ENCODE measurements at regions not wholly inside any gene's neighbourhood (a gene's known extent, or its start where the extent isn't known, plus 50 kb on each side); places are given as distances from the start of the nearest gene placed in this dataset.
"Not testable (repeated sequence)": the region's sequence is repeated elsewhere in the genome, so short reads cannot be mapped to it uniquely, and the experiment has no call there.

DNA sequence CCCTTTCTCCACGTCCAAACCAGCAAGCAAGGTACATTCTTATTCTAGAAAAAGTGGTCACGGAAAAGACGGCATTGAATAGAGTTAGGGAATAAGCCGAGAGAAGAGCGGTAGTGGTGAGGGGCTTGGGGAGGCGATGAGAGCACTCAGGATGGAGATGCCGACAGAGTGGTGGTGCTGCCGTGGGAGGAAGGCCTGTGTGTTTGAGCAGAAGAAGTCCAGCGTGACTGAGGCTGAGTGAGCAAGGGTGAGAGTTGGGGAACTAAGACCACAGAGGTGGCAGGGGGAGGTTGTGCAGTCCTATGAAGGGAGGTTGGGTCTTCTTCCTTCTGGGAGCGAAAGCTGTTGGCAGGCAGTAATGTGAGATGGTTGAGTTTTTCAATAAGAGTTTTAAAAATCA, 252.3 kb downstream of the ABCC12 start:
- no peak for DNase-seq

DNA sequence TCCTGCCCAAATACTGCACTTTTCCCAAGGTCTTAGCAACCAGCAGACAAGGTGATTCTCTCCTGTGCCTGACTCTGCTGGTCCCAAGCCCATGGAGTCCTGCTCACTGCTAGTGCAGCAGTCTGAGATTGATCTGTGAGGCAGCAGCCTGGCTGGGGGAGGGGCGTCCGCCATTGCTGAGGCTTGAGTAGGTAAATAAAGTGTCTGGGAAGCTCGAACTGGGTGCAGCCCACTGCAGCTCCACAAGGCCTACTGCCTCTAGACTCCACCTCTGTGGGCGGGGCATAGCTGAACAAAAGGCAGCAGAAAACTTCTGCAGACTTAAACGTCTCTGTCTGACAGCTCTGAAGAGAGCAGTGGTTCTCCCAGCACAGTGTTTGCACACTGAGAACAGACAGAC, 258.7 kb downstream of the ABCC12 start:
- DNase-seq = not testable (repeated sequence)

DNA sequence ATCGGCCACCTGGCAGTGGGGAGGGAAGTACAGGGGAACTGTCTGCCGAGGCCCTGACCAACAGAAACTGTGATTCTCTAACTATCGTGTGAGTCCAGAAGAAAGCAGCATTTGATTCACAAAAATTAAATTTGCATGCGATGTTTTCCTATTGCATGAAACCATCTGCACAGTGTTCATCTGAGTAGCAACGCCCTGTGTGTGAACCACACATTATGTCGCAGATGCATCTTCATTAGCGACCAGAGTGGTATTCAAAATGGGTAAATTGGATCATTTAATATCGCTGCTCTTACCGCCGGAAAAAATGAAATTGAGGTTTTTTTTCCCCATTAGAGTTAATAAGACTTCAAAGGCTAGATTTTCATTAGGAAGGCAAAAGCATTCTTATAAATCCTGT, 260.6 kb downstream of the ABCC12 start:
- DNase-seq = no peak

DNA sequence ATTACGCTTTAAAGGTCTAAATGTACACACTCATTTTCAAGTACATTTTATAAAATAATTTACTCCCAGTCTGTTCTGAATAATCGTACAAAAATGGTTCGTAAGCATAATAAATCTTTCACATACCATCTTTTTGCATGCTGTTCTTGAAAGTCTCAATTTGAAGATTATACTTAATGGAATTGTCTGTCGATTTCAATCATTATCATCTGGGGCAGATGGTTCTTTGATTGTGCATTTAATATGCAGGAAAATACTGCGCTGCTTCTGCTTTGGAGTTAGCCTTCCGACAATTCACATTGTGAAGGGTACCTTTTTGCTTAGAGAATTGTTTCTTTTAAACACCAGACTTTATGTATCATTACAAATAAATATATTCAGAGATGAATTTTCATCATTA, 262.8 kb downstream of the ABCC12 start:
- no peak for DNase-seq

DNA sequence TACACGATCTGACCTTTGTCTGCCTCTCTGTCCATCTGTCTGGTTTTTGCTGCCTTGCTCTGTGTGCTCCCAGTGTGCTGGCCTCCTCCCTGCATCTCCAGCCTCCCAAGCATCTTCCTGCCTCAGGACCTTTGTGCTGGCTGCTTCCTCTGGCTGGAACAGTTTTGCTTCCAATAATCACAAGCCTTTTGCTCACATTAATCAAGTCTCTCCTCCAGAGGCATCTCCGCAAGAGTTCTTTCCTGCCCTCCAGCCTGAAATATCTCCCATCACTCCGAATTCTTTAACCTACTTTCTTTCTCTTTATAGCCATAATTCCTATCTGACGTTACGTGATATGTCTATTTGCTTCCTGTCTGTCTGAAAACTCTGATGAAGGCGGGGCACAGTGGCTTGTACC, 267.1 kb downstream of the ABCC12 start:
- DNase-seq = no peak

DNA sequence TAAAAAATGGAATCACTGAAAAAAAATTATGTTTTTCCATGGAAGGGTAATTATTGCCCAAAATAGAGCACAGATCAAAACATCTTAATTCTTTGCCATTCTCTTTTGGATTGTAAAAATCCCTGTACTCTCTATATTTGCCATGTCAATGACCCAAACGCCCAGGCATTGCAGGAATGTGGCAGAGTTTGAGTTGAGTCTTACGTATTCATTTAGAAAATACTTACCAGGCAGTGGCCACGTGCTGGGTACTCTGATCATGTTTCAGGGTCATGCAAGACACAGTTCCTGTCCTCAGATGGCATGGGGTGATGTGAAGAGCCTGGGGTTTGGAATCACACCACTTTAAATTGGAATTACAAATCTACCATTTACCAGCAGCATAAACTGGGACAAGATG, 267.7 kb downstream of the ABCC12 start:
- DNase-seq = no peak

DNA sequence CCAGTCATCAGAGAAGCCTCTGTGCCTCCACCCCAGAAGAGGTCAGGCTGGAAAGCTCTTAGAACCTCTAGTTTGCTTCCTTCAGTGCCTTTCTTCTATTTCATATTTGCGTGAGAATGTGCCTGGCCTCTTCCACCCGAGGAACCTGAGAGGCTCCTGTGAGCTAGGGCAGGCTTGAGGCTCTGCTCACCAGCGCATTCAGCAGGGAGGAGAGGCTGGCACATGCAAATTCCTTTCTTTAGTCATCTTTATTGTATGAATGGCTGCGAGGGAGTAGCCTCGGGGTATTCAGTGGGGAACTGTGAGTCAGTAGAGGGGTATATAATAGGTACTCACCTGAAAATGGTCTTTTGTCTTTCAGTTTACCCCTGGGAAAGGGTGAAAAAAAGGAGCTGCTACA, 268.3 kb downstream of the ABCC12 start:
- DNase-seq = no peak

DNA sequence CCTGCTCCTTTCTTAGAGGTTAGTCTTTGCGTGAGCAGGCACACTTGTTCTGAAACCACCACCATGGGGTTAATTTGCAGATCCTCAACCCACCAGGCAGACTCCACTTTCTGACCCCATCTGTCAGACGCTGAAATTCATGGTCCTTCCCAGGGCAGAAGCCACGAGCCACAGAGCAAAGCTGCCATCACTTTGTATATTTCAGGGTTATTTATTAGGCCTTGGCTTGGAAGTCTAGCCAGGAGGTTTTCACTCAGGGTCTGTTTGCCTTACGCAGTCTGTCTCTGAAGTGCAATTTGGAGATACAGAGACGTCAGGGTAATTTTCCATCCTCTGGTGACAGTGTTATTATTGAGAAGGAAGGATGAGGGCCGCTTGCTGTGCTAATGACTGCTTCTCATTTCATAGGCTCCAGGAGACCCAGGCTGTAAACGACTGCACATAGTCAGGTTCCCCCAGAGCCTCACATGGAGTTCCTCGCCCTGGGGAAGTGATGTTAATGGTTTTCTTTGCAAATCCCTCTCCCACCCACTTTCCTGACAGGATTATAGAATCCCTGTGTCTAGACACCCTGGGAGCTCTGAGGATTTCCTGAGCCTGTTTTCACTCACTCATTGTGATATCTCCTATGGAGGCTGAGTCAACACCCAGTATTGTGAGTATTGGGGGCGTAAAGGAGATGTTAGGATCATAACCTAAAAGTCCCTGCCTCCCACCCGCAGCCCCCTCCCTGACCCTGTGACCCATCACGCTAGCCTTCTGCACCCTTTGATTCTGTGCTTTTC, 269.0 kb downstream of the ABCC12 start:
- DNase-seq = no peak

DNA sequence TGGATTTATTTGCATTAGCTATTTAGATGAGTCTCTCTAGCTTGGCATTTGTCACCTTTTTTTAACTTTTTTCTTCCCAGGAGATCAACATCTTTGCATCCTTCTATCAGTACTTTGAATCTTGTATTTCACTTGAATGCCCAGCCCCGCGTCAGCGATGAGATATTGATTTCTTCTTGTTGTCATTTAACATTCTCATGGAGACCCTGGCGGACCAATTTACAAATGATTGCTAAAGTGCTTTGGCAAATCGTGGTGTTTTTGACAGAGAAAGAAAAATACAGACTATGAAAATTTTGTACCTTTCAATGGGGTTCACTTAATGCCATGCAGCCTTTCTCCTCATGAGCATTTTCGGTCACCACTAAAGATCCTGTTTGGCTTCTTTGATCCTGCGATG, 269.7 kb downstream of the ABCC12 start:
- DNase-seq = no peak

DNA sequence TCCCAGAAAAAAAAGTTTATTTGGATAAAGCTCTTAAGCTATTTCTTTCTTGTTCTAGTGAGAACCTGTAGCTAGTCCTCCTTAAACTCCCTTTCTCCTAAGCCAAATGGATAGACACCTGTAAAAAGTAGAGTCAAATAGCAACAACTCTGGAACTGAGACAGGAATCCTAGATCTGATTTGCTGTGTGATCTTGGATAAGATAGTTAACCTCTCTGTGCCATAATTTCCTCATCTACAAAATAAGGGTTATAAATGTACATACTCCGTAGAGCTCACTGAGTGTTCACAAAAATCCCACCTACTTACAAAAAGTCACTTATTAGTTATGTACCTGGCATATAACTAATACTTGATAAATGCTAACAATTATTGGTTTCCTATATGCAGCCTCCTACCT, 270.3 kb downstream of the ABCC12 start:
- DNase-seq = no peak

DNA sequence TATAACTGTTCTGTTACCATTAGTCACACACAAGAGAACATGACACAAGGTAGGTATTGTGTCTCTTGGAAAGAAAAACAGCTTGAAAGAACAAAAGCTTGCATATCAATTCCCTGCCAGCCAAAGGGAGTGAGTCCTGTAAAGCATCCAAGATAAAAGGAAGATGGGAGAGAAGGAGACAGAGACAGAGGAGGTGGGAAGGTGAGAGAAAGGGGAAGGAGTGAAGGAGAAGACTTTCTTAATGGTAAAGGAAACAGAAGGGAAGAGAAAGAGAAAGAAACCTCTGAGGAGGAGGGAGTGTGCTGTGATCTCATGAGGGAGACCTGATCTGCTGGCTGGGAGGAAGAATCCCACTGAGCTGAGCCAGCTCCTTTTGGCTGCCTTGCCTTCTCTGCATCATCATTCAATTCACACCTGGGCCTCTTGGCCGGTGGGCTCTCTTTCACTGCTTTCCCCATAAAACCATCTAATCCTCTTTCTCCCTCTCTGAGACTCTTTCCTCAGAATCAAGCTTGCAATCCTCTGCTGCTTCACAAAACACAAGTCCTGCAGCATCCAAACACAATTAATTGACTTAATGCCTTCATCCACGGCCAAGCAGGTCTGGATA, 271.6 kb downstream of the ABCC12 start:
- no peak for DNase-seq

DNA sequence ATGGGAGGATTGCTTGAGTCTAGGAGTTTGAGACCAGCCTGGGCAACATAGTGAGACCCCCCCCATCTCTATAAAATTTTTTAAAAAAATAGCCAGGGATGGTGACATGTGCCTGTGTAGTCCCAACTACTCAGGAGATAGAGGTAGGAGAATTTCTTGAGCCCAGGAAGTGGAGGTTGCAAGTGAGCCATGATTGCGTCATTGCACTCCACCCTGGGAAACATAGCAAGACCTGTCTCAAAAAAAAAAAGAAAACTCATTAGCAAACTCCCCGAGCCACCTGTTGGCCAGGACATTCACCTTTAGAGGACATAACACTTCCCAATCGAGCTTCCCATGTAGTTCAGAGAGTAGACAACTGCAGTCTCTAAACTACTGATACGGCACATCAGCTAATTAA, 274.2 kb downstream of the ABCC12 start:
- DNase-seq = no peak

DNA sequence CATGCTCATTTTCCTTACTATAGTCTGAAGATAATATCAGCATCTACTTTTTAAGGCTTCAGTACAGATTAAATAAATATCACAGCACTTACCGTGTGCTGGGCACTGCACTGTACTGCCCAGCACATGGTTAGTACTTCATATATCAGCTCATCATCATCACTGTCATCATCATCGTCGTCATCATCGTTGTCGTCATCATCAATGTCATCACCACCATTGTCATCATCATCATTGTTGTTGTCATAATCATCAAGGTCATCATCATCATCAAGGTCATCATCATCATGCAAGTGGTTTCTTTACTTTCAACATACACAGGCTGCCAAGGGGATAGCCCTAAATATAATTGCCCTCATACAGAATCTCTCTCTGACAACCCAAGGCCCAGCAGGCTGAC, 275.1 kb downstream of the ABCC12 start:
- DNase-seq = no peak

DNA sequence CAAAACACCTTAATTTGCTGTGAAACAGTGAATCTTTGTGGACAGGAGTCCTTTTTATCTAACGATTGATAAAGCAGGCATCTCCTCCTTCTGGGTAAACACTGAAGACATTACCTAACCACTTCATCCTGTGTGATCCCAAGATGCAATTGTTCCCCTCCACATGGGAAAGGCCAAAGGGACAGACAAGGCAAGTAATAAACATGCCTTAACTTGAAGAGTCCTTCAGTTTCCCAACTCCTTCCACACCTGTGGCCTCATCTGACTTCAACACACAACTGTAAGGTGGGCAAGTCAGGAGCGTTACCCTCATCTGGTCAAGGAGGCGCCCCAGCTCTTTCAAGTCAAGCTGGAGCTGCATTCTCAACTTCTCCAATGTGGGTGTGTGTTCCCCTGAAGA, 278.6 kb downstream of the ABCC12 start:
- no peak for DNase-seq

DNA sequence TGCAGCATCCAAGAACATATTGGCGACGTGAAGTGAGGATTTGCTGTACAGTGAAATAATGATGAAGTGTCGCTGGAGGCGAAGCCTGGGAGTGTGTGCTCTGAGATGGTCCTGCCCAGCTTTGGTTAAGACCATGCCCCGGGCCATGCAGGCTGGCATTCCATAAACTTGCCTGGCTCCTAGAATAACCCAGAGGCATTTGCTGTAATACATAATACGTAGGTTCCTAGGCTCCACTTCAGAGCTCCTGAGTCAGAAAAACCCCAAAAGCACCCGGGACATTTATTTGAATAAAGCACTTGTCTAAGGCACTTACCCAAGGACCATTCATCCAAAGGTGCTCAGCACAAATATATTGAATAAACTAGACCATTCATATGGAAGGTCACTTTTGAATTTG, 279.3 kb downstream of the ABCC12 start:
- no peak for DNase-seq

DNA sequence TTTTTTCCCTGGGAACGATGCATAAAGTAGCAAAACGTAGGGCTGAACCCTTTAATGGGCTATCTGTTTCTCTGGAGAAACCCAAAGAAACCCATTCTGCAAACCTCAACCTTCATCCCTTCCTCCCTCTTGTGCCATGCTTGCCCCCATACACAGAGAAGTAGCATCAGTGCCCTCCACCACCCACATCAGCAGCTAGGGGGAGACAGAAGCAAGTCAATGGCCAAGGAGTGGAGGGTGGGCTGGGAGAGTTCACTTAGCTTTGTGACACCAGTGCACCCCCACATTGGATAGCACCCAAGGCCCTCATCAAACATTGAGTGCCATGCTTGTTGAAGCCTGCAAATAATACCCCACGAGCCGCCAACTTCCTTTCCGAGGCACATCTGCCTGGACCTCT, 282.4 kb downstream of the ABCC12 start:
- no peak for DNase-seq

DNA sequence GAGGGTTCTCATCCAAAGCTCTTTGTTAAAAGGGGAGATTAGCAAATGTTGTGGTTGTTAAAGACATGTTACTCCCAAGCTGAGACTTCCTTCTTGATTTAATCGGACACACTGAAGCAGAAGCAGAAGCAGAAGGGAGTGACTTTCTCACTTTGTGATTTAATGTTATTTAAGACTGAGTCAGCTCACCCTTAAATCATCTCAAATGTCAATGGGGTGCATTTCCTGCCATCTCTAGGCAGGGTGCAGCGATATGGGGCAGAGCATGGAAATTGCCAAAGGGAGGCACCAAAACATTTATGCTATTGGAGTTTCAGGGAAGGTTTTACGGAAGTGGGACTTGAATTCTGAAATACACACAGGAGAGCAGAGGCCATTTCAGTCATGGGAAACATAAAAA, 283.6 kb downstream of the ABCC12 start:
- DNase-seq = no peak

DNA sequence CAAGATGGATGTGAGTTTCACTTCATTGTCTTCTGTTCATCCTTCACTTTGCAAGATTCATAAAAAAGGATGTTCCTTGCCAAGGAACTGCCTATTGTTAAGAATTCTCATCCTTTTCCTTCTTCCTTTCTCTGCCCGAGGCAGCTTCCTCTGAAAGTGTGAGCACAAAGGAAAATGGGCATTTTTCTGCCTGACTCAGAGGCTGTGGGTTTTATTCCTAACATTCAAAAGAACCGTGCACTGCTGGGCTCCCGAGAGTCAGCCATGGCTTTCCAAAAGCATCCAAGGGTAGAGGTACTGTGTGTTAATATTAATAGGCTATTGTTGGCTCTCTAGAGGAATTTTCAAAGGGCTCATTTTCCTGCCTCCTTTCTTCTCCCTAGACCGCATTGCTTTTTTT, 289.4 kb downstream of the ABCC12 start:
- DNase-seq = no peak

DNA sequence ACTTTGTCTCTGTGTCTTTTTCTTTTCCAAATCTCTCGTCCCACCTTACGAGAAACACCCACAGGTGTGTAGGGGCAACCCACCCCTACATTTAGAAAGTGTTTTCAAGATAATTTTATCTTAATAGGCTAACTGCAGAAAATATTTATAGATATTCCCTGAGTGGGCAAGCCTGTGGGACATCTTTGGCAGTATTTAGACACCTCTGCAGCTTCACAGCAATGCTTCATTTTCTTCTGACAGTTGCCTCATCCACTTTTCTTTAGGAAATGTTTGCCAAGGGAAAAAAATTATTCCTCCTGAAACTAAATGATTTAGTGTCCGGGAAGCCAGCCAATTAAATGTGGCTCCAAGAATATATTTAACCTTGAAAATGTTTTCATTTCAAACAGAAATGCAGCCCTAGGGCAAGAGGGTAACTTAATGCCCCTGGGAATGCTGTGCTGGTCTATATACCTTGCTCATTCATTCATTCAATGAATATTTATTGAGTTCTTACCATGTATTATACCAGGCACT, 290.4 kb downstream of the ABCC12 start:
- DNase-seq = no peak

DNA sequence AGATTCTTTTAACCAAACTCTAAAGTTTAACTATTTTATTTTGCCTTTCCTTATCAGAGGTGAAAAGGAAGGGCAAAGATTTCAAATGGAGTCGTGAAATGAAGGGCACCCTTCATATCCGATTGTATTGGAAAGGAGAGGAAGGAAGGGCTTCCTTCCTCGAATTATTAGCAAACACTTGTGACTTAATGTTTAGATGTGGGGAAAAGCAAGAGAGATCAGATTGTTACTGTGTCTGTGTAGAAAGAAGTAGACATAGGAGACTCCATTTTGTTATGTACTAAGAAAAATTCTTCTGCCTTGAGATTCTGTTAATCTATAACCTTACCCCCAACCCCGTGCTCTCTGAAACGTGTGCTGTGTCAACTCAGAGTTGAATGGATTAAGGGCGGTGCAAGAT, 291.5 kb downstream of the ABCC12 start:
- DNase-seq = not testable (repeated sequence)

DNA sequence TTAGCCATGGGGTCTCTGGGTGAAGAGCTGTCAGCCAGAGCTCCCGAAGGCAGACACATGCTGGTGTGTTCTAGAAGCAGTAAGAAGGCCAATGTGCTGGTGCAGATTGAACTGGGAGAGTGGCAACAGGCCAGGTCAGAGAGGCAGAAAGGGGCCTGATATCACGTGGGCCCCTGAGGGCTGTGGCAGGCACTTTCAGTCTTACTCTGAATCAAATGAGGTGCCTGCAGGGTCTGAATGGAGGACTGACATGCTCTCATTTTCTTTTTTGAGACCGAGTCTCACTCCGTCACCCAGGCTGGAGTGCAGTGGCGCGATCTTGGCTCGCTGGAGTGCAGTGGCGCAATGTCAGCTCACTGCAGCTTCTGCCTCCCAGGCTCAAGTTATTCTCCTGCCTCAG, 293.8 kb downstream of the ABCC12 start:
- DNase-seq = no peak

DNA sequence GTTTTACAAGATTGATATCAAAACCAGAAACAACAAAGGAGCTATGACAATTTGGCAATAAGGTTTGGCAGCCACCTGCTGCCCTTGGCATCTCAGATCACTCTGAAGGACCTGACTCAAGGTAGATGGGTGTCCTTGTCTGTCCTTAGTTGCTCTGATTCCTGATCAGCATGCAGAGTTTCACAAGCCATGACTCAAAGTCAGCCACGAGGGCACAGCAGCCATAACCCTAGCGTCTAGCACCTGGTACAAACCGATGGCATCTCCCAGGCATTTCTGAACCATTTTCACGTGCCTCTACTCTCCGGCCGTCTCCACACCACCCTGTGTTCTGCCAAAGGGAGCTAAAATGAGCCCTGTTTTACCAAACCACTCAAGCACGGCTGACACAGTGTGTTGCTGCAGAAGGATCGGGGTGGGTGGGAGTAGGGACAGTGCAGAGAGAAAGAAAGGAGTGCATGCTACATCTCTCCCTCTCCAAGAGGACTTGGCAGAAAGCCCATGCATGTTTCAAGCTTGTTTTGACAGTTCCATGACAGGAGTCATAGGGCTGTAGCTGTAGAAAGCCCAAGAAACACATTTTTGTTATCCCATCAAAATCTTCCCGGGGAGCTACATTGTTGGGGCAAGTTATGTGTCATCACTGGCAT, 297.3 kb downstream of the ABCC12 start:
- no peak for DNase-seq

DNA sequence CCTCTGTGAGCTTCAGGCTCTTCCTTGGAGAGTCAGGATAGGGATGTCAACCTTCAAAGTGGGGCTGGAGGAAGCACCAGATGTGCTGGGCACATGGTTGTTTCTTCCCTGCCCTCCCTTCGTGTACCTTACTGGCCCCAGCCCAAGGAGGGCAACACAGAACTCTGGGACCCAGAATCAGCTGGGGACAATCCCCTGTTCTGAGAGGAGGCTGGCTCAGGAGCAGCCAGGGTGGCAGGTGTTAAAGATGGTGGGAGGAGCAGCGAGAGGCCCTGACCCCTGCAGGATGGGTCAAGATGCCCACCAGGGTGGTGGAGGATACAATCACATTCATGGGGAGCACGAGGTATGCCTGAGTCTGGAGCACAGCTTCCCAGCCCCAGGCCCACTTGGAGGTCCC, 300.4 kb downstream of the ABCC12 start:
- no peak for DNase-seq

DNA sequence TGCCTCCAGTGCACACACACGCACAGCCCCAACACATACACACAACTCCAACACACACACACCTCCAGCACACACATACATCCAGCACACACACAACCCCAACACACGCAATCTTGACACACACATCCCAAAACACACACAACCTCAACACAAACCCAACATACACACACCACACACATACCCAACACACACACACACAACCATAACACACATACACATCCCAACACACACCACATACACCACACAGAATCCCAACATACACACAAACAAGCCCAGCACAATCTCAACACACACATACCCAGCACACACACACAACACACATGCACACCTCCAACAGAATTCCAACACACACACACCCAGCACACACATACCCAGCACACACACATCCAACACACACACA, 301.1 kb downstream of the ABCC12 start:
- DNase-seq = no peak

Data from stimulated activated CD4-positive, alpha-beta T cell treated with anti-CD3 and anti-CD28 coated beads, Interleukin-4, amount 100 ng/mL, for 1 hour (primary cell).